ENCODE measurements at regions not wholly inside any gene's neighbourhood (a gene's known extent, or its start where the extent isn't known, plus 50 kb on each side); places are given as distances from the start of the nearest gene placed in this dataset.

DNA sequence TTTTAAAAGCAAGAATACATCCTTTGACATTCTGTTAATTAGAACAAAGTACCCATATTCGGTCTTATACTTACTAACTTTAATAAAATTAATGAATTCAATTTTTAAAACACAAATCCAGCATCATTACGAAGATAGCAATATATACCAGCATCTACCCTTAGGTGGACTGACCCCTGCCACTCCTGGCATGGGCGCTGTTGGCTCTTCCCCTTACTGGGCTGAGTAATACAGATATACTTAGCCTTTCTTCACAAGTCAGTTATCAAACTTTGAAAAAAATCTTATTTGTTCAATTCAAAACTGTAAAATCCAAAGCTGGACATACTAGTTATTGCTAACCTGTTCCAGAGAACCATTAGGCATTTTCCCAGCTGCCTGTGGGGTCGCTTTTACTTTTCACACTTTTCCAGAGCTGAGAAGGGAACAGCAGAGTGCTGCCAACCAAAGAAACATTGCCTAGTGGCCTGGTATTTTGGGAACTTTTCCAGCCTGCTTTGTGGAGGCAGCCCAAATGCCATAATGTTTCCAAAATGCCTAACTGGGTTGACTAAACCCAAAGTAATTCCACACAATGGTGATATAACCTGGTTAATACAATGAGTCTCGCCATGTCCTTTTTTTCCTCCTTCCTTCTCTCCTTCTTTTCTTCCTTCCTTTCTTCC, 424.7 kb upstream of the ADGRL2 start:
- TF ChIP-seq, protein P1, sequence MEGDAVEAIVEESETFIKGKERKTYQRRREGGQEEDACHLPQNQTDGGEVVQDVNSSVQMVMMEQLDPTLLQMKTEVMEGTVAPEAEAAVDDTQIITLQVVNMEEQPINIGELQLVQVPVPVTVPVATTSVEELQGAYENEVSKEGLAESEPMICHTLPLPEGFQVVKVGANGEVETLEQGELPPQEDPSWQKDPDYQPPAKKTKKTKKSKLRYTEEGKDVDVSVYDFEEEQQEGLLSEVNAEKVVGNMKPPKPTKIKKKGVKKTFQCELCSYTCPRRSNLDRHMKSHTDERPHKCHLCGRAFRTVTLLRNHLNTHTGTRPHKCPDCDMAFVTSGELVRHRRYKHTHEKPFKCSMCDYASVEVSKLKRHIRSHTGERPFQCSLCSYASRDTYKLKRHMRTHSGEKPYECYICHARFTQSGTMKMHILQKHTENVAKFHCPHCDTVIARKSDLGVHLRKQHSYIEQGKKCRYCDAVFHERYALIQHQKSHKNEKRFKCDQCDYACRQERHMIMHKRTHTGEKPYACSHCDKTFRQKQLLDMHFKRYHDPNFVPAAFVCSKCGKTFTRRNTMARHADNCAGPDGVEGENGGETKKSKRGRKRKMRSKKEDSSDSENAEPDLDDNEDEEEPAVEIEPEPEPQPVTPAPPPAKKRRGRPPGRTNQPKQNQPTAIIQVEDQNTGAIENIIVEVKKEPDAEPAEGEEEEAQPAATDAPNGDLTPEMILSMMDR (IDR thresholded peaks at IDR 0.05), result no peak
- no peak for TF ChIP-seq POLR2A (IDR thresholded peaks at IDR 0.05)
